Uterus (tissue), 3 donors: ENCODE measurements at regions not wholly inside any gene's neighbourhood (a gene's known extent, or its start where the extent isn't known, plus 50 kb on each side); places are given as distances from the start of the nearest gene placed in this dataset.

Experiments
- DNase-seq, 2 donors: peaks; one replicate each; pipeline ENCODE4 v3.0.0-alpha.2; 2019 to 2020
- H3K27ac ChIP-seq, 2 donors: fragments of 200-600 bp; sonication (generic); 1 replicate in 1 of 2; 2 replicates in 1 of 2; pipeline ENCODE4 v1.5.1; 2016 to 2018
- H3K27me3 ChIP-seq, 2 donors: fragments of 200-600 bp; sonication (generic); one replicate each; pipeline ENCODE4 v1.5.1; 2018 to 2019; ENCODE audit warnings: control low read depth in 1 of 2
- H3K36me3 ChIP-seq, 2 donors: fragments of 200-600 bp; sonication (generic); one replicate each; pipeline ENCODE4 v1.5.1; 2019; ENCODE audit warnings: control low read depth in 1 of 2
- H3K4me1 ChIP-seq, 2 donors: fragments of 200-600 bp; sonication (generic); one replicate each; pipeline ENCODE4 v1.5.1; 2018 to 2019; ENCODE audit warnings: control low read depth in 1 of 2
- H3K4me3 ChIP-seq, 2 donors: fragments of 200-600 bp; sonication (generic); 1 replicate in 1 of 2; 2 replicates in 1 of 2; pipeline ENCODE4 v1.5.1; 2018 to 2019; ENCODE audit warnings: mild to moderate bottlenecking in 1 of 2
- H3K9me3 ChIP-seq, 2 donors: fragments of 200-600 bp; sonication (generic); one replicate each; pipeline ENCODE4 v1.5.1; 2019; ENCODE audit warnings: control low read depth in 1 of 2
- POLR2A ChIP-seq, 2 donors: fragments of 450-650 bp; IDR thresholded peaks; one replicate each; pipeline ENCODE4 v1.6.1; 2016; ENCODE audit warnings: antibody characterized with exemption in 2 of 2, mild to moderate bottlenecking in 1 of 2, moderate library complexity in 1 of 2
- intact Hi-C: fragments of 100-400 bp; cut with DNase I; formaldehyde crosslinking; loops from one replicate; pipeline ENCODE4 v1.15.1; 2023; ENCODE audit warnings: low total_unique reads
- TF ChIP-seq, protein P1 (sequence below), 4 experiments: fragments of 200-600 bp in 2 of 4; fragments of 450-650 bp in 2 of 4; sonication (generic) in 2 of 4; IDR thresholded peaks; one replicate each; pipeline ENCODE4 v1.5.1; 2016 to 2019; ENCODE audit warnings: antibody characterized with exemption in 4 of 4, mild to moderate bottlenecking in 2 of 4, moderate library complexity in 1 of 4
- donor health status: DM: yes; HTN: yes; CAD: no.

- no peak for TF ChIP-seq POLR2A (IDR thresholded peaks at IDR 0.05)
- TF ChIP-seq, protein P1, sequence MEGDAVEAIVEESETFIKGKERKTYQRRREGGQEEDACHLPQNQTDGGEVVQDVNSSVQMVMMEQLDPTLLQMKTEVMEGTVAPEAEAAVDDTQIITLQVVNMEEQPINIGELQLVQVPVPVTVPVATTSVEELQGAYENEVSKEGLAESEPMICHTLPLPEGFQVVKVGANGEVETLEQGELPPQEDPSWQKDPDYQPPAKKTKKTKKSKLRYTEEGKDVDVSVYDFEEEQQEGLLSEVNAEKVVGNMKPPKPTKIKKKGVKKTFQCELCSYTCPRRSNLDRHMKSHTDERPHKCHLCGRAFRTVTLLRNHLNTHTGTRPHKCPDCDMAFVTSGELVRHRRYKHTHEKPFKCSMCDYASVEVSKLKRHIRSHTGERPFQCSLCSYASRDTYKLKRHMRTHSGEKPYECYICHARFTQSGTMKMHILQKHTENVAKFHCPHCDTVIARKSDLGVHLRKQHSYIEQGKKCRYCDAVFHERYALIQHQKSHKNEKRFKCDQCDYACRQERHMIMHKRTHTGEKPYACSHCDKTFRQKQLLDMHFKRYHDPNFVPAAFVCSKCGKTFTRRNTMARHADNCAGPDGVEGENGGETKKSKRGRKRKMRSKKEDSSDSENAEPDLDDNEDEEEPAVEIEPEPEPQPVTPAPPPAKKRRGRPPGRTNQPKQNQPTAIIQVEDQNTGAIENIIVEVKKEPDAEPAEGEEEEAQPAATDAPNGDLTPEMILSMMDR (IDR thresholded peaks at IDR 0.05) = no peak
- no peak for DNase-seq
- Histone ChIP-seq H3K4me3 (no peak overlapping the region), H3K27ac (no peak overlapping the region), H3K27me3 (no peaks in the 10 kb centered on the region), H3K9me3 (no peaks in the 10 kb centered on the region), H3K4me1 (no peaks in the 10 kb centered on the region), H3K36me3 (no peaks in the 10 kb centered on the region)
- intact Hi-C loops = no loop called here
Observed at GRCh38 chr11:79739591-79739990, 298.8 kb upstream of the TENM4 start.

- H3K27ac ChIP-seq = no peak overlapping the region
- H3K27me3 ChIP-seq = no peaks in the 10 kb centered on the region
- no peaks in the 10 kb centered on the region for H3K36me3 ChIP-seq
- DNase-seq = no peak
- TF ChIP-seq, protein P1 (IDR thresholded peaks at IDR 0.05) = no peak
- TF ChIP-seq POLR2A (IDR thresholded peaks at IDR 0.05) = no peak
- H3K4me3 ChIP-seq = no peak overlapping the region
- intact Hi-C loops = no loop called here
- H3K4me1 ChIP-seq = no peaks in the 10 kb centered on the region
- H3K9me3 ChIP-seq = no peaks in the 10 kb centered on the region
Observed at GRCh38 chr11:79727221-79727620, 286.4 kb upstream of the TENM4 start.

GRCh38 chr11:79720115-79720514 is 279.3 kb upstream of the TENM4 start:
- Histone ChIP-seq H3K4me3 (no peak overlapping the region), H3K27me3 (no peaks in the 10 kb centered on the region), H3K36me3 (no peaks in the 10 kb centered on the region), H3K27ac (no peak overlapping the region), H3K9me3 (no peaks in the 10 kb centered on the region), H3K4me1 (no peaks in the 10 kb centered on the region)
- TF ChIP-seq, protein P1 (IDR thresholded peaks at IDR 0.05) = no peak
- TF ChIP-seq POLR2A (IDR thresholded peaks at IDR 0.05) = no peak
- no peak for DNase-seq
- intact Hi-C loops = no loop called here

GRCh38 chr11:79708319-79708932 is 267.6 kb upstream of the TENM4 start:
- TF ChIP-seq POLR2A (IDR thresholded peaks at IDR 0.05) = no peak
- TF ChIP-seq, protein P1 (IDR thresholded peaks at IDR 0.05) = no peak
- H3K4me1 ChIP-seq = no peaks in the 10 kb centered on the region
- no peak for DNase-seq
- no peak overlapping the region for H3K27ac ChIP-seq
- no peak overlapping the region for H3K4me3 ChIP-seq
- intact Hi-C loops = no loop called here
- H3K9me3 ChIP-seq = no peaks in the 10 kb centered on the region
- no peaks in the 10 kb centered on the region for H3K36me3 ChIP-seq
- no peaks in the 10 kb centered on the region for H3K27me3 ChIP-seq

DNA sequence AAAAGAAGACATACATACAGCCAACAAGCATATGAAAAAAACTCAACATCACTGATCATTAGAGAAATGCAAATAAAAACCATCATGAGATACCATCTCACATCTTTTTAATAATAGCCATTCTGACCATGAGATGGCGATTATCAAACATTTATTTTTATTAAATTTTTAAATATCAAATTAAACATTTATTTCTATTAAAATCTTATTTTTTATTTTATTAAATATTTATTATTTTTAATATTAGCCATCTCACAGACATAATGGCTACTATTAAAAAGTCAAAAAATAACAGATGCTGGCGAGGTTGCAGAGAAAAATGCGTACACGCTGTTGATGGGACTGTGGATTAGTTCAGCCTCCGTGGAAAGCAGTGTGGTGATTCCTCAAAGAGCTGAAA is 264.8 kb upstream of the TENM4 start:
- no peak for TF ChIP-seq POLR2A (IDR thresholded peaks at IDR 0.05)
- TF ChIP-seq, protein P1 (IDR thresholded peaks at IDR 0.05) = no peak
- H3K9me3 ChIP-seq = no peaks in the 10 kb centered on the region
- H3K27me3 ChIP-seq = no peaks in the 10 kb centered on the region
- intact Hi-C loops = no loop called here
- H3K27ac ChIP-seq = no peak overlapping the region
- no peak overlapping the region for H3K4me3 ChIP-seq
- H3K4me1 ChIP-seq = no peaks in the 10 kb centered on the region
- no peak for DNase-seq
- H3K36me3 ChIP-seq = no peaks in the 10 kb centered on the region
